GM23338 (cell line): ENCODE measurements at regions not wholly inside any gene's neighbourhood (a gene's known extent, or its start where the extent isn't known, plus 50 kb on each side); places are given as distances from the start of the nearest gene placed in this dataset.

Experiments
- CTCF ChIP-seq, 2 experiments: fragments of 200-600 bp in 1 of 2; sonication (generic) in 1 of 2; conservative IDR thresholded peaks; 2 replicates each; pipeline versions ENCODE4 v1.5.1 to v1.6.1; 2016 to 2017; ENCODE audit warnings: antibody characterized with exemption in 2 of 2, low read depth in 2 of 2, mild to moderate bottlenecking in 2 of 2, moderate library complexity in 1 of 2
- EZH2phosphoT487 ChIP-seq: fragments of 200-600 bp; sonication (generic); IDR thresholded peaks from one replicate; pipeline ENCODE4 v1.8.1; 2018; ENCODE audit warnings: antibody characterized with exemption; ENCODE audit not compliant: unreplicated experiment

GRCh38 chr12:102567031-102567985 lies 86.9 kb upstream of the IGF1 start:
- TF ChIP-seq CTCF (conservative IDR thresholded peaks at IDR 0.05; ENCODE audit: low read depth in 2 of 2), result no peak
- TF ChIP-seq EZH2phosphoT487, result no peak
